ENCODE measurements at regions not wholly inside any gene's neighbourhood (a gene's known extent, or its start where the extent isn't known, plus 50 kb on each side); places are given as distances from the start of the nearest gene placed in this dataset.
A peak's percentile ranks its signal among the peaks of the same experiment; 100 is the strongest.

DNA sequence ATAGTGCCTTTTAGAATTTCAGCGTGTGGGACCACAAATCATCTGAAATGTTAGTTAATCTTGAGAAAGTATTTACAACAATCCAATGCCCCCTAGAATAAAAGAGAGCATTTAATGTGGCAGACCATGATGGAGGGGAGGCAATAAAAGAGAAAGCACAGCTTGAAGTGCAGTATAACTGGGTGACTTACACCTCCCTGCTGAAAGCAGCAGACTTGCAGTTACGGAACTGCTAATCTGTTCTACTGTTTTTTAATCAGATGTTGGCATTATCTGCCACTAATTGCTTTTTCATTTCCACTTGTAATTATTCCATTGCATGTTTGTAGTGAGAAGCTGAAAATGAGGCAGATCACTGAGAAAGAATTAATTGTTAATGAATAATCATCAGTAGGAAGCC lies 130.5 kb upstream of the ITGA4 start:
- TF ChIP-seq POLR2A (IDR thresholded peaks at IDR 0.05; ENCODE audit: low read depth, low read length) (no peak), POLR2AphosphoS5 (IDR thresholded peaks at IDR 0.05; ENCODE audit: low read depth, low read length) (no peak), TAF1 (IDR thresholded peaks at IDR 0.05; ENCODE audit: borderline replicate concordance, low read depth, low read length) (no peak)
- FAIRE-seq: no peak
- no peak for DNase-seq (ENCODE audit: insufficient read length)

DNA sequence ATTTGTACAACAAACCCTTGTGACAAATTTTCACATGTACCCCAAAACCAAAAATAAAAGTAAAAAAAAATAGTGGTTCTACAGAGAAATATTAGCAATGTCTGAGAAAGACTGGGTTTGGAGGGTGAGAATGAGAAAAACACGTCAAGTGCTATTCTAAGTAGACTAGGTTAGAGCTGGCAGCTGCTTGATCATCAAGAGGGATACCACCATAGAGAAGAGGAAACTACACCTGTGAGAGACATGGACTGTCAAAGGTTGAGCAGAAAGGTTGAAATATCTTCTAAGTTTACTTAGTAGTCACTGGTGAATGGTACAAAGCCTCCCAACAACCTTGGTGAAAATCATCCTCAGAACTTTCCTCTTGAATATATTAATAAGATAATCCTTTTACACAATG lies 126.9 kb upstream of the ITGA4 start:
- no peak for TF ChIP-seq TAF1 (IDR thresholded peaks at IDR 0.05; ENCODE audit: borderline replicate concordance, low read depth, low read length)
- TF ChIP-seq POLR2A (IDR thresholded peaks at IDR 0.05; ENCODE audit: low read depth, low read length): no peak
- no peak for FAIRE-seq
- no peak for DNase-seq (ENCODE audit: insufficient read length)

DNA sequence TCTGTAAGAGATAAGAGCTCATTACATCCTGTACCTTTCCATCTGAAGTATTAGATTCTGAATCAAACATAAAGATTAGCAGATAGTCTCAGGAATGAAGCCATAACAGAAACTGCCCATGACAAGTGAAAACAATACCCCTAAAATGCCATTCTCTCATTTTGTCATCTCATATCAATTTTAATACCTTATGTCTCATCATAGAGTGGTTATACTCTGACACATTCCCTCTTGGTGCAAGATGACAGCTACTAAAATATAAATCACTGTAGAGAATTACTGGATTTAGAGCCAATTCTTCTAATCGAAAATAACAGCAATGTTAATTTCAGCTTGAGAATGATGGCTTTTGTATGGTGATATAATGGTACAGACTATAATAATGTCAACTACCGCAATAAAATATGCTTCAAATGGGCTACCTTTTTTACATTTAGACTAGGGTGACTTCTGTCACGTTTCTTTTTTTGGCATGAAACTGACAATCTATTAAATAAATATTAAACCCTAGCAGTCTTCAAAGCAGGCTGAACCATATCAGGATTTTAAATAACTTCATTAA lies 125.1 kb upstream of the ITGA4 start:
- FAIRE-seq (no peak), DNase-seq (ENCODE audit: insufficient read length) (no peak)
- TF ChIP-seq POLR2AphosphoS5 (IDR thresholded peaks at IDR 0.05; ENCODE audit: low read depth, low read length): no peak
- TF ChIP-seq POLR2A (IDR thresholded peaks at IDR 0.05; ENCODE audit: low read depth, low read length): no peak
- no peak for TF ChIP-seq TAF1 (IDR thresholded peaks at IDR 0.05; ENCODE audit: borderline replicate concordance, low read depth, low read length)

- FAIRE-seq (peak; percentile 67), DNase-seq (ENCODE audit: insufficient read length) (no peak)
- TF ChIP-seq POLR2AphosphoS5 (IDR thresholded peaks at IDR 0.05; ENCODE audit: low read depth, low read length): no peak
- TF ChIP-seq POLR2A (IDR thresholded peaks at IDR 0.05; ENCODE audit: low read depth, low read length): no peak
- TF ChIP-seq TAF1 (IDR thresholded peaks at IDR 0.05; ENCODE audit: borderline replicate concordance, low read depth, low read length): no peak
Observed at GRCh38 chr2:181334158-181334826, 122.9 kb upstream of the ITGA4 start.

GRCh38 chr2:181340891-181341290 lies 116.3 kb upstream of the ITGA4 start:
- DNase-seq (ENCODE audit: insufficient read length): no peak
- FAIRE-seq: no peak
- TF ChIP-seq POLR2AphosphoS5 (IDR thresholded peaks at IDR 0.05; ENCODE audit: low read depth, low read length) (no peak), POLR2A (IDR thresholded peaks at IDR 0.05; ENCODE audit: low read depth, low read length) (no peak), TAF1 (IDR thresholded peaks at IDR 0.05; ENCODE audit: borderline replicate concordance, low read depth, low read length) (no peak)

- TF ChIP-seq TAF1 (IDR thresholded peaks at IDR 0.05; ENCODE audit: borderline replicate concordance, low read depth, low read length): no peak
- TF ChIP-seq POLR2AphosphoS5 (IDR thresholded peaks at IDR 0.05; ENCODE audit: low read depth, low read length): no peak
- no peak for TF ChIP-seq POLR2A (IDR thresholded peaks at IDR 0.05; ENCODE audit: low read depth, low read length)
- FAIRE-seq: peak; percentile 36
- no peak for DNase-seq (ENCODE audit: insufficient read length)
Observed at GRCh38 chr2:181341855-181342600, 115.2 kb upstream of the ITGA4 start.

DNA sequence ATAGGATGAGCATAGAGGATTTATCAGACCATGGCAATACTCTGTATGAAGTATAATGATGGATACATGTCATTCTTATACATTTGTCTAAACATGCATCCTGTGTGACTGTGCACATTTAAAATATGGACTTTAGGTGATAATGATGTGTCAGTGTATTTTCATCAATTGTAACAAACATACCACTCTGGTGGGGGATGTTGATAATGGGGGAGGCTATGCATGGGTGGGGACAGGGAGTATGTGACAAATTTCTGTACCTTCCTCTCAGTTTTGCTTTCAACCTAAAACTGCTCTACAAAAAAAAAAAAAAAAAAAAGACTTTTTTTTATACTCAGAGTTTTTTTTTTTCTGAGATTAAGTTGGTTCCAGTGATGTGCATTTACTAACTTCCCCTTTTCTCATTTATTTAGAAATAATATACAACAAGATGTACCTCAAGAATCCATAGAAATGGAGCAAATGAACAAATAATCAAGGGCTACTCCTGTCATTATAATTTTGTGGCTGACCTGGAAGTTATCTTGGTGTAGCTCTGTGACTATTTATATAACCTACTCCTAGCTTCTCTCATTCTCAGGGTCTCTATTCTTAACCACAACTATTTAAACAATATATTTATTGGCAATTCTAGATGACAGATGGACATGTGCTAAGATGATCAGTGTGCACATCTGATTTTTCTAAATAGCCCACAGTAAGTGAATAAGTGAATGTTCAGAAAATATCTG lies 108.9 kb upstream of the ITGA4 start:
- no peak for TF ChIP-seq POLR2A (IDR thresholded peaks at IDR 0.05; ENCODE audit: low read depth, low read length)
- no peak for TF ChIP-seq TAF1 (IDR thresholded peaks at IDR 0.05; ENCODE audit: borderline replicate concordance, low read depth, low read length)
- TF ChIP-seq POLR2AphosphoS5 (IDR thresholded peaks at IDR 0.05; ENCODE audit: low read depth, low read length): no peak
- peak; percentile 61 for FAIRE-seq
- DNase-seq (ENCODE audit: insufficient read length): no peak

DNA sequence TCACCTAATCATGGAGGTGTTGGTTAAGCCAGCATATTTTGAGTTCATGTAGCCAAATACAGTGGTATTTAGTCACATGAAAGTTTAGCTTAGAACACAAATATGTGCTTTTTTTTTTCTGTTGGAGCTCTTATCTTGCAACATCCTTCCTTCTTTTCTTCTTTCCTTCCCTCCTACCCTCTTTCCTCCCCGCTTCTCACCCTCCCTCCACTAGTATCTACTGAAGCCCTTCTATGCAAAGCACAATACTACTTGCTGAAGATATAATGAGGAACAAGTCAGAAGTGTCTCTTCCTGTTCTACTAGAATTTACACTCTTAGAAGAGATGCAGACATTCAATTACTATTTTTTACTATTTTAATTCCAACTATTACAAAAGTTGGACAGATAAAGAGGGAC lies 105.0 kb upstream of the ITGA4 start:
- FAIRE-seq: no peak
- TF ChIP-seq TAF1 (IDR thresholded peaks at IDR 0.05; ENCODE audit: borderline replicate concordance, low read depth, low read length): no peak
- no peak for TF ChIP-seq POLR2AphosphoS5 (IDR thresholded peaks at IDR 0.05; ENCODE audit: low read depth, low read length)
- TF ChIP-seq POLR2A (IDR thresholded peaks at IDR 0.05; ENCODE audit: low read depth, low read length): no peak
- DNase-seq (ENCODE audit: insufficient read length): no peak

DNA sequence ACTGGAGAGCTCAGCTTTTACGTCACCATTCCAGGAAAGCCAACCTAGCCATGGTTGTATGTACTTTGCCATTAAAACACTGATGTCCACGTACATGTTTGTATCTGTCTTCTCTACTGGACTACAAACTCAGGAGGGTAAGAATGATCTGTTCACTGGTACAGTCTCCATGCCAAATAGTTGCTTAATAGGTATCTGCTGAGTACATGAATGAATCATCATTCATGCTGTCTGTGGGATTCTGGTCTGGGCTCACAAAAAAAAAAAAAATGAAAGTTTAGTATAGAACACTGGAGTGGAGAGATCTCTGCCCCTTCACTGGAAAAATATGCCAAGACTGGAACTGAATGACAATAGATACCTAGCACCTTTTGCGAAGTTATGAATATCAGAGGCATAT lies 102.6 kb upstream of the ITGA4 start:
- TF ChIP-seq POLR2AphosphoS5 (IDR thresholded peaks at IDR 0.05; ENCODE audit: low read depth, low read length) (no peak), POLR2A (IDR thresholded peaks at IDR 0.05; ENCODE audit: low read depth, low read length) (no peak), TAF1 (IDR thresholded peaks at IDR 0.05; ENCODE audit: borderline replicate concordance, low read depth, low read length) (no peak)
- FAIRE-seq (peak; percentile 50), DNase-seq (ENCODE audit: insufficient read length) (no peak)

- TF ChIP-seq TAF1 (IDR thresholded peaks at IDR 0.05; ENCODE audit: borderline replicate concordance, low read depth, low read length) (no peak), POLR2A (IDR thresholded peaks at IDR 0.05; ENCODE audit: low read depth, low read length) (no peak), POLR2AphosphoS5 (IDR thresholded peaks at IDR 0.05; ENCODE audit: low read depth, low read length) (no peak)
- DNase-seq (ENCODE audit: insufficient read length): no peak
- no peak for FAIRE-seq
Observed at GRCh38 chr2:181356526-181357130, 100.6 kb upstream of the ITGA4 start.

GRCh38 chr2:181357979-181358378 lies 99.2 kb upstream of the ITGA4 start:
- FAIRE-seq (peak; percentile 88), DNase-seq (ENCODE audit: insufficient read length) (no peak)
- TF ChIP-seq POLR2AphosphoS5 (IDR thresholded peaks at IDR 0.05; ENCODE audit: low read depth, low read length) (no peak), TAF1 (IDR thresholded peaks at IDR 0.05; ENCODE audit: borderline replicate concordance, low read depth, low read length) (no peak), POLR2A (IDR thresholded peaks at IDR 0.05; ENCODE audit: low read depth, low read length) (no peak)

Data from GM12892 (cell line).